ENCODE measurements at regions not wholly inside any gene's neighbourhood (a gene's known extent, or its start where the extent isn't known, plus 50 kb on each side); places are given as distances from the start of the nearest gene placed in this dataset.

DNA sequence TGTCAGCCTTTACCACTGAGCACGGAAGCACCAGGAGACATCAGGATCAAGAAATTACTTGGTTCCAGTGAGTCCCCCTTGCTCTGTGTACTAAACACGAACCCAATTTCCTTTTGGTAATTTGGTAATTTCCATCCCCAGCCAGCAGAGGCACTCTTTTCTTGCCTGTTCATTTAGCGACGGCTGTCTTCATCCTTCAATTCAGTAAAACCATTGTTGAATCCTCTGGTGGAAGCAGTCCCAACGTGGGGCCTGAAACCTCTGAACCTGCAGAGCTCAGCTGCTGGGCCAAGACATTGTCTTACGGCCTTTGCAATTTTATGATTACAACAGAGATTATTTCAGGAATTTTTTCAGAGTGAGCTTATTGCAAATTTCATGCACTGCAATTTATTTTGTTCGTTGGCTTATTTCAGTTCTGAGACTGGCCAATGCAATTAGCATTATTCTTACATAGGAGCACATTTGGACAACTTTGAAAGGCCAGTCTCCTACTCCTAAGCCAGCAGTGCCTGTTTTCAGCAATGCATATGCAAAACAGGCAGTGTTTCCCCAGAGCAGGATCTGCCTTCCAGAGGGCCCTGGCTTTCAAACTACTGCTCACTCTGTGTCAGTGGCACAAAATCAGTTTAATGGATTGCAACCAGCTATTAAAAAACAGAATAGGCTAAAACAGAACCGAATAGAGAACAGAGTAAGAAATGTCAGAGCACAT is 372.9 kb upstream of the TMEM132C start:
- DNase-seq (ENCODE audit: low spot score) = no peak

DNA sequence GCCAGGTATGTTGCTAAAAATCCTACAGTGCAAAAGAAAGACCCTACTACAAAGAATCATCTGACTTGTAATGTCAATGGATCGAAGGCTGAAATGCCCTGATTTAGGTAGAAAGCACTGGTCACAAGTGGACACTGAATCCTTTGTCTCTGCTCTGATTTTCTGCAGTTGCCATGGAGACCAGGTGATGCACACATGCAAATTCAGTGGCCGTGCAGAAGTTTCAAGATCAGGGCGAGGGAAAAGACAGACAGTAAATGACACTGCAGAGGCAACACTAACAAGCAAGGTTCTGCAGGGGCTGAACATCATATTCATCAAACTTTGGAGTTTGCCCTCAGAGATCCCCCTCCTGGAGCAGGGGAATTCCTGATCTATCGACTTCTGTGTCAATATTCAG is 370.3 kb upstream of the TMEM132C start:
- DNase-seq (ENCODE audit: low spot score) = no peak

DNA sequence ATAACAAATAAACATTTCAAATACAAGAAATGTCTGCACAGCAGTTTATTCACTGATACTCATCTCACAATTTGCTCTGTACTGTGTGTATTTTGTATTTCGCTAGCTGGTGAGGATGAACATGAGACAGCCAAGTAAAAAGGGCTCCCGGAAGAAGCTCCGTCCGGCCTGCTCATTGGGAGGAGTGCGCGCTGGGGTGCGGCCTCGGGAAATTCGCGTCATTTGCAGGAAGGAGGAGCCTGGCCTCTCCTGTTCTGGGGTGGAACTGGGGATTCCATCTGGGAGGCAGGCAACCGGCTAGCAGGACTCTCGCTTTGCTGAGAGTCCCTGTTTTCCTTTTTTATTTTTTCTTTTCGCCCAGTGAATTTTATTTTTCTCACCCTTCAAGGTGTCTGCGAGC is 368.4 kb upstream of the TMEM132C start:
- DNase-seq (ENCODE audit: low spot score) = no peak

- no peak for DNase-seq (ENCODE audit: low spot score)
These were observed 367.0 kb upstream of the TMEM132C start for GRCh38 chr12:127899971-127900370.

DNA sequence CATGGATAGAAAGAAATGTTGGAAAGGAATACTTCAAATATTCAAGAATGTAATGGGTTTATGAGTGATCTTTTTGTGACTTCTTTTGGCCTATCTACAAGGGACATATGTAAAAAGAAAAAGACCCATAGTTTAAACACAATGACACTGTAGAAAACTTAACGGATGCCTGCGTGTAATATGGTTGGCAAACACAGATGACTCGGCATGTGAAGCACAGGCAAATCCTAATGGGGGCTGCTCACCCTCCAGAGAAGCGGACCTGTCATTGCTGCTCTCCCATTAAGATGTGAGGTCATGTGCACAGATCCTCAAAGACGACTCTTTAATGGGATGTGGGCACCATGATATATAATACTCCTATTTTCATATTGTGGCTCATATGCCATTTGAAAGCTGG is 366.6 kb upstream of the TMEM132C start:
- DNase-seq (ENCODE audit: low spot score) = no peak

DNA sequence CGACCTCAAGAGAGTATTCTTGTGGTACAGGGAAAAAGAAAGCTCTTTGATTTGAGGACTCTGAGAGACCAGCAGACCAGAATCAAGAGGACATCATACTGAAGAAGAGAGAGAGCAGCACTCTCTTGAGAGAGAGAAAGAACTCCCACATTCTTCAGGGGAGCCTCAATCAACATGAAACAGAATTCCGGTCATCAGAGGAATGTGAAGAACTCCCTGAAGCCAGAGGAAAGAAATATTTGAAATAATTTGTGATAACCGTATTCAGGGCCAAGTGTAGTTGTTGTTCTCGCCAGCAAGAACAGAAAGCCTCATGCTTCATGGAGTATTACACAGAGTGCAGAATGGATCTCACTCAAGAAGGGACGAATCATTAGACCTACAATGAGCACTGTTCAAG is 363.8 kb upstream of the TMEM132C start:
- no peak for DNase-seq (ENCODE audit: low spot score)

DNA sequence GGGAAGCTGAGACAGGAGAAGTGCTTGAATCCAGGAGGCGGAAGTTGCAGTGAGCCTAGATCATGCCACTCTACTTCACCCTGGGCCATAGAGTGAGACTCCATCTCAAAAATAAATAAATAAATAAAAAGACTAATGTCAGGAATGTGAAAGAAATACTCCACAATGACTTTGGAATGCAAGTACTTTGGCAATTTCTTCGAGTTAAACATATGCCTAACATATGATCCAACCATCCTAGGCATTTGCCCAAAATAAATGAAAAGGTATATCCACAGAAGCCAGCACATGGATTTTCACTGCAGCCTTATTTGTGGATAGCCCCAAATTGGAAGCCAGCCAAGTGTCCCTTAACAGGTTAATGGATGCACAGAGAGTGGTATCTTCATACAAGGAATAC is 357.9 kb upstream of the TMEM132C start:
- DNase-seq (ENCODE audit: low spot score) = no peak

DNA sequence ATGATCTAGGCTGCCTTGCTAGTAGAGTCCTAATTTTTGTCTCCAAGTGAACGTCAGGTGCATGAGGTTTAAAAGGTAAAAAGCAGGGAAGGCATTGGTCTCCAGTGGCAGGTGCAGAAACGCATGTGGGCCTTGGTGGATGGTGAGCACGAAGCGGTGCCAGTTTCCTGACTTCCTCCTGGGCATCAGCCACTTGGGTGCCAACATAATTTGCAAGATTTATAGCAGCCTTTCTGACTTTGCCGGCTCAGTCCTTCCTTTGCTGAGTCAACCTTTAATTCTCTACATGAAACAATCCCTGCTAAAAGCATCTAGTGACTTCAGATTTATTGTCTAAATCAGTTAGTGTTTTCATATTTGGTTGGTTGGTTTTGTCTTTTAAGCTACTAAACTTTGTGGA is 355.7 kb upstream of the TMEM132C start:
- no peak for DNase-seq (ENCODE audit: low spot score)

- DNase-seq (ENCODE audit: low spot score) = no peak
These were observed 354.8 kb upstream of the TMEM132C start for GRCh38 chr12:127912035-127912665.

- no peak for DNase-seq (ENCODE audit: low spot score)
These were observed 343.5 kb upstream of the TMEM132C start for GRCh38 chr12:127923501-127923900.

- DNase-seq (ENCODE audit: low spot score) = peak; percentile 41
These were observed 341.0 kb upstream of the TMEM132C start for GRCh38 chr12:127925971-127926370.

GRCh38 chr12:127928178-127928577 is 338.8 kb upstream of the TMEM132C start:
- DNase-seq (ENCODE audit: low spot score) = no peak

- peak; percentile 83 for DNase-seq (ENCODE audit: low spot score)
These were observed 338.1 kb upstream of the TMEM132C start for GRCh38 chr12:127928615-127929571.

- no peak for DNase-seq (ENCODE audit: low spot score)
These were observed 336.8 kb upstream of the TMEM132C start for GRCh38 chr12:127930122-127930521.

DNA sequence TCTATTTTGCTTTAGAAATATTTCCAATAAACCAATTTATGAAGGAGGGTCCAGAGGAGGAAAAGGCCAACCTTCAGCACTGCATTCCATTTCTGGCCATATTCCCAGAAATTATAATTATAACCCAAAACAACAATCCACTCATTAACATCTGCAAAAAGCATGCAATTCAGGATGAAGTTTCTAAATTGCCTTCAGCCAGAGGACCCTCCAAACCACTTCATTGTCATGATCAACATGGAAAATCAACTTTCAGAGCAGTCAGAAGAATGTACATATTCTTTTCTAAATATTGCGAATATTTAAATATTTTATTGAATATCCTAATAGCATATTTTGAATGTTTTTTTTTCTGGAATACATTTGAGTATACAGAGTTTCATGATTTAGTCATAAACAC is 332.6 kb upstream of the TMEM132C start:
- no peak for DNase-seq (ENCODE audit: low spot score)

GRCh38 chr12:127936463-127936862 is 330.5 kb upstream of the TMEM132C start:
- DNase-seq (ENCODE audit: low spot score) = no peak

DNA sequence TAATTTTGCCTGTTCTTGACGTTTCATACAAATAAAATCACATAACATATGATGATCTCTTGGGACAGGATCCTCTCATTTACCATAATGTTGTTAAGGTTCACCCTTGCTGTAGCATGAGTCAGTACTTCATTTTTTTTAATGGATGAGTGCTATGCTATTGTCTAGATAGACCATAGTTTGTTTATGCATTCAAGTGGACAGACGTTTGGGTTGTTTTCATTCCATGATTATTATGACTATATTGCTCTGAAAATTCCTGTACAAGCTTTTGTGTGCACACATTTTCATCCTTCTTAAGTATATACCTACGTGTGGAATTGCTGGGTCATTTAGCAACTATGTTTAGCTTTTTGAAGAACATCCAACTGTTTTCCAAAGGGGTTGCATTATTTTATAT is 325.6 kb upstream of the TMEM132C start:
- DNase-seq (ENCODE audit: low spot score) = no peak

DNA sequence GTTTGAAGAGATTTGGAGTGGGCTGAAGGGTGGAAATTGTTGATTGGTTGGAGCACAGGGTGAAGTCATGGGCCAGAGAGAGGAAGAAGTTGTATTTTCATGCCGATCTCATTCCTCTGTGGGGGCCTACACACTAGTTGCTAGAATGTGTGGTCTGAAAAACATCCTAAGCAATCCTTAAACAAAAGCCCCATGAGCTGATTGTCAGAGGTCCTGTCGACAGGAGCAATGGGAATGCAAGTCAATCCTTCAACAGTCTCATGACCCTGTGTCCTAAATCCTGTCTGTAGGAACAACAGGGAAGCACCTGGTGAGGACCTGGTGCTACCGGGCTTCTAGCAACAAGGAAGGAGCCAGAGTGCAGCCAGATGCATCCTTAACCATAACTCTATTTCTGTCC is 324.0 kb upstream of the TMEM132C start:
- no peak for DNase-seq (ENCODE audit: low spot score)

- no peak for DNase-seq (ENCODE audit: low spot score)
These were observed 323.3 kb upstream of the TMEM132C start for GRCh38 chr12:127943481-127944210.

DNA sequence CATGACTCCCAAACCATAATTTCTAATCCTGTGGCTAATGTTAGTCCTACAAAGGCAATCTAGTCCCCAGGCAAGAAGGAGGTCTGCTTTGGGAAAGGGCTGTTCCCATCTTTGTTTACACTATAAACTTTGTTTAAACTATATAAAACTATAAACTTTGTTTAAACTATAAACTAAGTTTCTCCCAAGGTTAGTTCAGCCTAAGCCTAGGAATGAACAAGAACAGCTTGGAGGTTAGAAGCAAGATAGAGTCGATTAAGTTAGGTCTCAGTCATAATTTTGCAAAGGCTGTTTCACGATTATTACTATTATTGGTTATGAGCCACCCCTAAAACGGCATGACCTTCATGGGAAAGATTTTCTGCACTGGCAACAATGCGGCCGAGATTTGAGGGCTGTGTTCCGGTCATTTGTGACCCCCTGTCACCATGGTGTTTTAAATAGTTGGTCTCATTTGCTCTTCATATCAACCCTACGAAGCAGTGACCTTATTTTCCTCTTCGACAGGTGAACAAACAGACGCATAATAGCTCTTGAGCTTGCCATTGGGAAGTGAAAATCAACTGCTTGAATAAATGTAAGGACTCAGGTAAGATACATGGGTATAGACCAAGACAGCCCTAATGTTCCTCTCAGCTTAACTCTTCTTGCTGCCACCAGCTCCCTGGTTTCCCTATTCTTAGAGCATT is 322.6 kb upstream of the TMEM132C start:
- no peak for DNase-seq (ENCODE audit: low spot score)

- DNase-seq (ENCODE audit: low spot score) = no peak
These were observed 309.8 kb upstream of the TMEM132C start for GRCh38 chr12:127957001-127957660.
